ENCODE measurements at regions not wholly inside any gene's neighbourhood (a gene's known extent, or its start where the extent isn't known, plus 50 kb on each side); places are given as distances from the start of the nearest gene placed in this dataset.

DNA sequence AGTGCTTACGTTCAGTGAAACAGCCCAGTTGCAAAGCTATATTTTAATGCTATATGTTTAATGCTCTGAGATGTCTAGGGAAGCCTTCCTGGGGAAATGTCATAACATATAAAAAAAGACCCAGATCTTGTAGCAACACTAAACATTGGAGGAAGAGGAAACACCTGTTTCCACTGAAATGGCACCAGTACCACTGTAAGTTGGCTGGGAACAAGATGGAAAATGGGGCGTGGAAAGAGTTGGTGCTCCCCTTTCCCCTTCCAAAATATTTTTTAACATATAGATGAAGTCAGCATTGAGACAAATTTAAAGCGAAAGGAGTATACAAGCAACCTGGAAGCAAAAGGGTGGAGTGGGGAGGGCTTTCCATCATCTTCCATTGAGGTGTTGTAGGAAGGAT is 289.9 kb upstream of the COL8A1 start:
- Histone ChIP-seq H3K9me3 (ENCODE audit: severe bottlenecking) (no peaks in the 10 kb centered on the region), H3K27ac (ENCODE audit: poor library complexity, severe bottlenecking) (no peak overlapping the region), H3K4me3 (ENCODE audit: severe bottlenecking) (no peak overlapping the region), H3K4me1 (ENCODE audit: insufficient read depth, poor library complexity, severe bottlenecking) (no peaks in the 10 kb centered on the region), H3K36me3 (ENCODE audit: low read depth) (no peaks in the 10 kb centered on the region), H3K27me3 (ENCODE audit: insufficient read depth, poor library complexity, severe bottlenecking) (no peaks in the 10 kb centered on the region)
- TF ChIP-seq, protein P1, sequence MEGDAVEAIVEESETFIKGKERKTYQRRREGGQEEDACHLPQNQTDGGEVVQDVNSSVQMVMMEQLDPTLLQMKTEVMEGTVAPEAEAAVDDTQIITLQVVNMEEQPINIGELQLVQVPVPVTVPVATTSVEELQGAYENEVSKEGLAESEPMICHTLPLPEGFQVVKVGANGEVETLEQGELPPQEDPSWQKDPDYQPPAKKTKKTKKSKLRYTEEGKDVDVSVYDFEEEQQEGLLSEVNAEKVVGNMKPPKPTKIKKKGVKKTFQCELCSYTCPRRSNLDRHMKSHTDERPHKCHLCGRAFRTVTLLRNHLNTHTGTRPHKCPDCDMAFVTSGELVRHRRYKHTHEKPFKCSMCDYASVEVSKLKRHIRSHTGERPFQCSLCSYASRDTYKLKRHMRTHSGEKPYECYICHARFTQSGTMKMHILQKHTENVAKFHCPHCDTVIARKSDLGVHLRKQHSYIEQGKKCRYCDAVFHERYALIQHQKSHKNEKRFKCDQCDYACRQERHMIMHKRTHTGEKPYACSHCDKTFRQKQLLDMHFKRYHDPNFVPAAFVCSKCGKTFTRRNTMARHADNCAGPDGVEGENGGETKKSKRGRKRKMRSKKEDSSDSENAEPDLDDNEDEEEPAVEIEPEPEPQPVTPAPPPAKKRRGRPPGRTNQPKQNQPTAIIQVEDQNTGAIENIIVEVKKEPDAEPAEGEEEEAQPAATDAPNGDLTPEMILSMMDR (IDR thresholded peaks at IDR 0.05; ENCODE audit: poor library complexity, severe bottlenecking) = no peak
- no peak for ATAC-seq (ENCODE audit: low read depth)
- no peak for DNase-seq (ENCODE audit: low spot score)

DNA sequence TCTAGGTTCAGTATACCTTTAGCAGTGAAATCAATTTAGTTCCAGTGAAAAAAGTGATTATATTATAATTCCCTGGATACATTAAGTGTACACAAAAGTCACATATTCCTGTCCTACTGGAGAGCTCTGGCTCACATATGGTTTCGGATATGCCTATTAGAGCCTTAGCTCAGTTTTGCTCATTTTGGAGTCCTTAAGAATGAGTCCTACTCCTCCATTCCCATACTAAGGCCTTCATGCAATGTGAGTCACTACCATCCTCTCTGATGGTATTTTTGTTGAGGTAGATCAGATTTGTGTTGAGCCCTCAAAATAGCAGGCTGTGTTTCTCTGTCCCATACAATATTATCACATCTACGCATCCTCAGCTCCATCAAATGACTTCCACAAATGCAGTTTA is 294.2 kb upstream of the COL8A1 start:
- H3K27ac ChIP-seq (ENCODE audit: poor library complexity, severe bottlenecking) = no peak overlapping the region
- H3K36me3 ChIP-seq (ENCODE audit: low read depth) = no peaks in the 10 kb centered on the region
- DNase-seq (ENCODE audit: low spot score) (no peak), ATAC-seq (ENCODE audit: low read depth) (no peak)
- no peak overlapping the region for H3K4me3 ChIP-seq (ENCODE audit: severe bottlenecking)
- TF ChIP-seq, protein P1 (IDR thresholded peaks at IDR 0.05; ENCODE audit: poor library complexity, severe bottlenecking) = no peak
- H3K27me3 ChIP-seq (ENCODE audit: insufficient read depth, poor library complexity, severe bottlenecking) = no peaks in the 10 kb centered on the region
- peaks cover under 1% of the 10 kb centered on the region for H3K9me3 ChIP-seq (ENCODE audit: severe bottlenecking)
- no peaks in the 10 kb centered on the region for H3K4me1 ChIP-seq (ENCODE audit: insufficient read depth, poor library complexity, severe bottlenecking)

DNA sequence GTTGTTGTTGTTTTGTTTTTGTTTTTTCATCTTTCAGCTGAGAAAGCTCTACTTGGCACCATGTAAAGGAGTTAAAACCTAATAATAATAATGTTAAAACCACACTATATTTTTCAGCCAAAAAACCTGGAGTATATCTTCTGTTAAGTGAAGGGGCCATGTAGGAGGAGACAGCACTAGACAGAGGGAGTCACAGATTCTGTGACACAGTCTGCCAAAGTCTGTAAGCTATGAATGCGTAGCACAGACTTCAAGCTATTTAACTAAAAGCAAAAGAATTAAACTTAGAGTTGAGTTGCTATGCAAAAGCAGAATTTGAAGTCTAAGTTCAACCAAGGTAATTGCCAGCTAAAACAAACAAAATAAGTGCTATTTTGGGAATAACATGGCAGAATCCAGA is 296.0 kb upstream of the COL8A1 start:
- Histone ChIP-seq H3K27ac (ENCODE audit: poor library complexity, severe bottlenecking) (no peak overlapping the region), H3K36me3 (ENCODE audit: low read depth) (no peaks in the 10 kb centered on the region), H3K27me3 (ENCODE audit: insufficient read depth, poor library complexity, severe bottlenecking) (no peaks in the 10 kb centered on the region), H3K4me1 (ENCODE audit: insufficient read depth, poor library complexity, severe bottlenecking) (no peaks in the 10 kb centered on the region), H3K4me3 (ENCODE audit: severe bottlenecking) (no peak overlapping the region), H3K9me3 (ENCODE audit: severe bottlenecking) (peaks cover 5% of the 10 kb centered on the region)
- TF ChIP-seq, protein P1 (IDR thresholded peaks at IDR 0.05; ENCODE audit: poor library complexity, severe bottlenecking) = no peak
- ATAC-seq (ENCODE audit: low read depth) (no peak), DNase-seq (ENCODE audit: low spot score) (no peak)

DNA sequence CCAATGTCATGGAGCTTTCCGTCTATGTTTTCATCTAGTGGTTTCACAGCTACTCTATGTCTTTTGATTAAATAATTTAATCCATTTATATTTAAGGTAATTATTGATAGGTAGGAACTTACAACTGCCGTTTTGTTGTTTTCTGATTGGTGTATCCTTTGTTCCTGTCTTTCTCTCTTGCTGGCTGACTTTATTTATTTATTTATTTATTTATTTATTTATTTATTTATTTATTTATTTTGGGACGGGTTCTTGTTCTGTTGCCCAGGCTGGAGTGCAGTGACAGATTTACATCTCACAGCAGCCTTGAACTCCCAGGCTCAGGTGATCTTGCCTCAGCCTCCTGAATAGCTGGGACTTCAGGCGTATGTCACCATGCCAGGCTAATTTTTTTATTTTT is 299.2 kb upstream of the COL8A1 start:
- H3K27me3 ChIP-seq (ENCODE audit: insufficient read depth, poor library complexity, severe bottlenecking) = no peaks in the 10 kb centered on the region
- H3K4me3 ChIP-seq (ENCODE audit: severe bottlenecking) = no peak overlapping the region

DNA sequence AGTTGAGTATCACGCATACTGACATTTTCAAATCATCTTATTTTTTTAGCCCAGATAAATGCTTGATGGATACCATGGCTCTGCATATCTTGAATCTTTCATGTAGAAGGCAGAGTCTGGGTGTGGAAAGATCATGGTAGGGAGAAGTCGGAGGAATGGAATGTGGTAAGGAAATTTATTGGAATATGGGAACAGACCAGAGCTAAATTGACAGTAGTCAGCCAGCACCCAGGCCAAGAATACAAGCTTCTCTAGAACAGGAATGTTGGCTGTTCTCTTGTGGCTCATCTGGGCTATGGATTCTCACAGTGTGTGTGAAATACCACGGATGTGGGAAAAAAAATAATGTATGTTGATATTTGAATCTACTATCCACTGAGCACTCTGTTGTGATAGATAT is 305.7 kb upstream of the COL8A1 start:
- ATAC-seq (ENCODE audit: low read depth) (peak; percentile 52; the same call in 1 of the 3 replicates), DNase-seq (ENCODE audit: low spot score) (no peak)
- H3K9me3 ChIP-seq (ENCODE audit: severe bottlenecking) = no peaks in the 10 kb centered on the region
- TF ChIP-seq, protein P1 (IDR thresholded peaks at IDR 0.05; ENCODE audit: poor library complexity, severe bottlenecking) = no peak
- H3K4me3 ChIP-seq (ENCODE audit: severe bottlenecking) = no peak overlapping the region
- no peaks in the 10 kb centered on the region for H3K36me3 ChIP-seq (ENCODE audit: low read depth)
- H3K4me1 ChIP-seq (ENCODE audit: insufficient read depth, poor library complexity, severe bottlenecking) = peaks cover 12% of the 10 kb centered on the region
- no peaks in the 10 kb centered on the region for H3K27me3 ChIP-seq (ENCODE audit: insufficient read depth, poor library complexity, severe bottlenecking)
- peak overlapping the region; percentile 28 for H3K27ac ChIP-seq (ENCODE audit: poor library complexity, severe bottlenecking)

More for the DNA sequence above, 299.2 kb upstream of the COL8A1 start:
- no peak for ATAC-seq (ENCODE audit: low read depth)
- Histone ChIP-seq H3K27ac (ENCODE audit: poor library complexity, severe bottlenecking) (no peak overlapping the region), H3K4me1 (ENCODE audit: insufficient read depth, poor library complexity, severe bottlenecking) (no peaks in the 10 kb centered on the region), H3K9me3 (ENCODE audit: severe bottlenecking) (peaks cover 5% of the 10 kb centered on the region), H3K36me3 (ENCODE audit: low read depth) (no peaks in the 10 kb centered on the region)
- DNase-seq (ENCODE audit: low spot score) = no peak
- TF ChIP-seq, protein P1 (IDR thresholded peaks at IDR 0.05; ENCODE audit: poor library complexity, severe bottlenecking) = no peak

All from RWPE2 (cell line).